SU-DHL-6 (cell line): ENCODE measurements at regions not wholly inside any gene's neighbourhood (a gene's known extent, or its start where the extent isn't known, plus 50 kb on each side); places are given as distances from the start of the nearest gene placed in this dataset.

ENCODE experiments used
- CTCF ChIP-seq: fragments of 200-600 bp; sonication (generic); IDR thresholded peaks from one replicate; pipeline ENCODE4 v1.5.1; 2017; ENCODE audit warnings: antibody characterized with exemption, mild to moderate bottlenecking, low read length, moderate library complexity; ENCODE audit not compliant: insufficient read depth, poor library complexity, severe bottlenecking
- EZH2phosphoT487 ChIP-seq: fragments of 200-600 bp; sonication (generic), shearing (Covaris generic); conservative IDR thresholded peaks from 2 replicates; pipeline ENCODE4 v1.6.1; 2018; ENCODE audit warnings: mild to moderate bottlenecking, antibody characterized with exemption, low read length, moderate library complexity, mixed read lengths

- TF ChIP-seq CTCF (no peak), EZH2phosphoT487 (no peak)
These were observed 74.4 kb downstream of the MRM1 start for GRCh38 chr17:36675786-36676185.
